NCI-H510A treated with DMSO at 0.1 percent for 48 hours (cell line): ENCODE measurements at regions not wholly inside any gene's neighbourhood (a gene's known extent, or its start where the extent isn't known, plus 50 kb on each side); places are given as distances from the start of the nearest gene placed in this dataset.
"Not testable (repeated sequence)": the region's sequence is repeated elsewhere in the genome, so short reads cannot be mapped to it uniquely, and the experiment has no call there.

Source experiments
- DNase-seq: peaks from one replicate; lab custom pipeline; 2025; lab: John Stamatoyannopoulos, UW

DNA sequence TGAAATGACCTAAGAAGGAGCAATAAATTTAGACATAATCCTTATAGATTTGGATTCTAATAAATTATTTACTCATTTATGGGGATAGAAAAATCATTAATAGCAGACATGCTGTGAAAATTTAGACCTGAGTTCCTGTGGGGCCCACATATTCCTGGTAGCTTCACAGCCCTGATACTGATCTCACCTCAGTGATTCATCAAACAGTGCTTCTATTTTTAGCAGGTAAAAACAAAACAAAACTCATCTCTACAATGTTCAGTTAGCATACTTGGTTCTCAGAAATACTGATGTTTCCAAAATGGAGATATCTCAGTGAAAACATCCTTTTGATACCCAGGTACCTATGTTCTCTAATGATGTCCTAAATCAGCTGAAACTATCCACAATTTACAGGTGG is 841.1 kb upstream of the SORCS1 start:
- DNase-seq, result no peak

DNA sequence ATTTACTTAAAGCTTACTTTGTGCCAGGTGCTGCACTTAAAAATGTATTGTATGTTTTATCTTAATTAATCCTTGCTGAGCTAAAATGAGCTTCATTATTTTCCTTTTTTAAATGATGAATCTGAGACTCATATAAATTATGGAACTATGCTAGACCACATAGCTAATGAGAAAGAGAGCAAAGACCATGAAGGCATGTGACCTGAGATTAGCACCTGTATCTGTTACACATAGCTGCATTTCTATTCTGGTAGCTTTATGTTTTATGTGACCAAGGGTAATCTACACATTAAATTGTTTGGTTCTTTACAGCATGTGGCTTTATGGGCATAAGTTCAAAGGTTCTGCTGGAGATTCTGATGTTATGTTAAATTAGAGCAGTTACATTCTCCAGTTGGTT is 839.1 kb upstream of the SORCS1 start:
- no peak for DNase-seq

DNA sequence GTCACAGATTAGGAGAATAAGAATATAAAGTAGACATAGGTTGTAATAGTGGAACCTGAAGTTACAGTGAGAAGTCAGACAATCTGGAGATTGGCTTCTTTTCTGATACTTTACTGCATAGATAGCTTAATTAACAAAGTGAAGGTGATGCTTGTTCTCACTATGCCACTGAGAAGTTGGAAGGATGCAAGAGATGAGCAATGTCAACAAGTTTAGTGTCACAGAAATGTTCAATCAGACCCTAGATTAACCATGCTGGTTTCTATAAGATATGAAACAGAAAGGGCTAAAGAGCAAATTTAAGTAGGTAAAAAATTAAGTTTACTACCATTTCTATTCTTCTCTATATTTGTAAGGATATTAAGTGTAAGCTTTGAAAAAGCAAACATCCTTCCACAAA is 838.6 kb upstream of the SORCS1 start:
- DNase-seq, result no peak

DNA sequence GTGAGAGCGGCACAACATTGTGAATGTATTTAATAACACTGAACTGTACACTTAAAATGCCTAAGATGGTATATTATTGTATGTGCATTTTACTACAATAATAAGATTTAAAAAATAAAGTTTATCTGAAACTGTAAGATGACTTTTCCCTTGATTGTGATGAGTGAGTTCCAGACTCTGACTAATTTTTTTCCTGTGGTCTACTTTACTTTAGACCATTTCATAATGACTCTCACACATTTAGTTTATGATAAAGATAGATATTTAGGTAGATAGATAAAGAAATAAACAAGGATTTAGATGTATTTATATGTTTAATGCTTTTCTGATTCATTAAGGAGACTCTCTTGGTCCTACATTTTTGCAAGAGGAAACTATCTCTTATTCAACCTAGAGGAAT is 835.9 kb upstream of the SORCS1 start:
- no peak for DNase-seq

DNA sequence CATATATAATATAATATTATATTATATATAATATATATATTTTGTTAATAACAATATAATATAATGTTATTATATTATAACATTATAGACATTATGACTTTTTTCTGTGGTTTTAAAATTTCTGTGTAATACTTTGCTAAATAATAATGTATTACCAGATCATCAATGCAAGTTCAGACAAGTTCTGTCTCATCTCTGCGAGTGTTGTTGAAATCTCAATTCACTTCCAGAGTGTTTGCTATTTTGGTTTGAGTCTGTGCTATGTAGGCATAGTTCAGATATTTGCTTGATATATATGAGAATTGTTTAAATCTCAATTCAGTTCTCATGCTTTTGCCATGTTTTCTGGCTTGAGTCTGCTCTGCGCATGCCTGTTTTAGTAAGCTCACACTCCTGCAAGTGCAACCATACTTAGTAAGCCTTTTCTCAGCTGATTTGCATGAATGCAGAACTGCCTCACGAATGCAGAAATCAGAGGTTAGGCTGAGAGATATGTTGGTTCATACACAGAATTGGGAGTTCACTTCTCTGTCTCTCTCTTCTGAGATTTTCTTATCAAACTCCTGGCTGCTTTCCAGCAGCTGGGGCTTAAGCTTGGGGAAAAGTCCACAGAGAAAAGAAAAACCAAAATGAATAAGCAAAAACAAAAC is 830.2 kb upstream of the SORCS1 start:
- no peak for DNase-seq

DNA sequence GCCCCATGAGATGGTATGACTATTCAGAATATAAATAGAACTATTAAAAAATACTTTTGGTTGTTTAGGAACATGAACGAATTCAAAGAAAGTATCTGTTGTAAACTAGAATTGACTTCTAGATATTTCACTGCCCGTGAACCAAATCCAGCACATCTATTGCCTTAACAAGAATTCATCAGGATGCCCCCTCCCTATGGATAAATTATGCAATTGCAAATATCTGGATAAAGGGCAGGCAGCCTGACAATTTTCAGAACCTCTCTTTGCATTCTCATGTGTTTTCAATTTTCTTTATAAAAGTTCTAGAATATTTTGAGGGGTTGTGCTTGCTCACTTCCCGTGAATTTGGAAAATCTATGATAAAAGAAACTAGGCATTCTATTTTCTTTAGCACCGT is 822.1 kb upstream of the SORCS1 start:
- no peak for DNase-seq

DNA sequence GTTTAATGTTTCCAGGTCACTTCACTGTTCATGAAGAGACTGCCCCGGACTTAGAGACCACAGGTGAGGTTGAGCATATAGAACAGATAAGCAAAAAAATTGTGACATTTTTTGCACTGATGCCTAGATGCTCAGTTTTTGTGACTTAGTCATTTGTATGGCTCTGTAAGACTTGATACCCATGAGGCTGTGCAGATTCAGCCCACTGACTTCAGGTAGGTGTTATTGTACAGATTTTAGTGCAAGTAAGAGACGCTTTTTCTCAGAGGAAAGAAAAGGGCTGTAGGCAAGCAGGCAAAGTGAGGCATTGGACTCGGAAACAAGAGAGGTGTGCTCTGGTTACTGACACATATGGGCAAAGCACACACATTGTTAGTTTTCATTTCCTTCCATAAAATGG is 820.1 kb upstream of the SORCS1 start:
- no peak for DNase-seq

DNA sequence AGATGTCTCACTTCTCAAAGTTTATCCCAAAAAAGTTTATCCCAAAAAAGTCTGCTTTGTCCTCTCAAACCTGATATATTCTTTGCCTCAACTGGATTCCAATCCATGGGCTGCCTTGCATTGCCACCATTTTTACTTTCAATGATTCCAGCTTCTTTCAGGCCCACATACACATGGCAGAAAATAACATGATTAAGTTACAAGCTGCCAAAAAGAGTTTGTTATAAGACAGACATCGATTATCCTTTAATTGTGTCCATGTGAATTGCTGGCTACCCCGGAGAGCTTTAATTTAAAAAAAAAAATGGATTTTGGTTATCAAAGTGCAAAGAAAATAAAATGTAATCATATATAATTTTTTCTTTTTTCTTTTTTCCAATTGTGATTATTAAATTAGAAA is 819.6 kb upstream of the SORCS1 start:
- DNase-seq, result no peak

DNA sequence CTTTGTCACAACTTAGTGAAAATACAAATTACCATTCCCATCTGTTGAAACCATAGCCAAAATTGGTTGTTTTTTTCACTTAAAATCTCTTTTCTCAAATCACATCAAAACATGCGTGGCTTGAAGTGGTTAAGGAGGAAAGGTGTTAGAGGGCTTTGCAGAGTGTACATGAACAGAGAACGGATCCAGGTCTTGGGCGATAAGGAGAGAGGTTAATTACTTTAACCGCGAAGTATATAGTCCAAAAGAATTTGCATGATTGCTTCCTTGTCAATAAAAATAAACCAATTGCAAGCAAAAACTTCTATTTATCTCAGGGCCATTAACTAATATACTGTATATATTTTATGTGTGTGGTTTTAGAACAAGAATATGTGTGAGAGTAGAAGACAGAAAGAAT is 813.9 kb upstream of the SORCS1 start:
- DNase-seq, result no peak

DNA sequence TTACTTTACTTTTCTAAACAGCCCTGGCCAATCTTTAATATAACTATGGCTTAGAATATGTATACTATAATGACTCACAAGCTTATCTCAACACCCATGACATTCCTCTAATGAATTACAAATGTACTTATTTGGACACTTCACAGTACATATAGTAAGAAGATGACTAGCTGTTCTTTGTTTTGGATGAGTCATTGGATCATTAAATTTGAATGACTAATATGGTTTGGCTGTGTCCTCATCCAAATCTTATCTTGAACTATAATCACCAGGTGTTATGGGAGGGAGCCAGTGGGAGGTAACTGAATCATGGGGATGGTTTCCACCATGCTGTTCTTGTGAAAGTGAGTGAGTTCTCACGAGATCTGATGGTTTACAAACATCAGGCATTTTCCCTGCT is 807.5 kb upstream of the SORCS1 start:
- no peak for DNase-seq

DNA sequence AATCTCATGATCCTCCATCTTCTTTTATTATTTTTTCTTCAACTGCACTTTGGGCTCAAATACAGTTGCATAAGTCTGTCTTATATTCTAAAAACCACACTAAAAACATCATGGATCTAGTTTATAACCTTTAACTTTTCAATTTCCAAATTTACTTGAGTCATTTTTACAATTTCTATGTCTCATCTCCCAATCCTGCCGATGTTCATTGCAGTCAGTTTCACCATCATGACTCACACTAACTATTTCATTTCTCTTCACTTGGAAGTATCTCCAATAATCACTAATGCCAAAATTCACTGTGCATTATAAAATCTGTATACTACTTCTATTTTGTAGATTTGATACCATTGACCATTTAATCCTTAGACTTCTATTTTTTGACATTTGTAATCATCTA is 806.9 kb upstream of the SORCS1 start:
- no peak for DNase-seq

DNA sequence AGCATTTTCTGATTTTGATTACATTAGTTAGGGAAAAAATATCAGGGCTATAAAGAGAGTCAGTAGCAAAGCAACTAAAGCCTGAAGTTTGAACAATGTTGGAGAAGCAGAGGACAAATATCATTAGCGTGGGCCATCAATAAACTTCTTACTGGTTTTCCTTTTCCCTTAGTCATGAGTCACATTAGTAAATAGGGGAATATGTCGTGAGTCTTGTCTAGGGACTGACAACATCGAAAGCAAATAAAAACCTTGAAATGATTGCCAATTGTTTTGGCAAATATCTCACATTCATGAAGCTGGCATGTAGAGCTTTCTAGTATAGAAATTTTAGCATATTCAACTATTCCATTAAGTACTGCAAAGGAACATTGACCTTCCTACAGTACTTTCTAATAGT is 806.0 kb upstream of the SORCS1 start:
- DNase-seq, result no peak

DNA sequence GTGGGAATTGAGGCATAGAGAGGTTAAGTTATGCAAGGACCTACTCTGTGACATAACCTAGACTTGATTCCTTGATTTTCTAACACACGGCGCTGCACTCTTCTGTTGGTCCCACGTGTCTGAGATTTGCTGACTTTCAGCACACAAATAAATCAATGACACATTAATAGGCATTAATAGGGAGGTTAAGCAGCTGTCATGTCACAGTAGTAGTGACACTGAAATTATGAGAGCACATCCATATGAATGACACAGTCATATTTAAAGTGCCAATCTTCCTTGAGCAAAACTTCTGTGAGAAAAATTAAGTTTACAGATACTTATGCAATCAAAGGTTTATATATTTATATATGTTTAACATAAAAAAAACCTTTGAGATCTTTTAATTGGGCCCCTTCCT is 805.4 kb upstream of the SORCS1 start:
- DNase-seq, result no peak

DNA sequence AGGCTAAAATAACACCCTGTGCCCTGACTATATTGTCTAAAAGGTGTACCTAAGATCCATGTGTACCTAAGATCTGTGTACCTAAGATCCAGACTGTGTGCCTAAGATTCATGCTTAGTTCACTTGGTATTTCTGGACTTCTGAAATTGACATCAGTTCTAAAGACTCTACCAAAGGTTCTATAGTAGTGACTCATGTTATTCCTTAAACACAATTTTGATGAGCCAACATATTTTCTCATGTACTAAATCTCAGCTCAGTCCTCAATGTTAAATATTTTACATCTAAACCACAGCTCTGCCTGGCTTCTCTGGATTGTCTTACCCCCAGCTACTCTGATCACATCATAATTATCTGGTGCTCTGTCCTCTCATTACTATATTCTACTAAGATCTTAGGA is 802.3 kb upstream of the SORCS1 start:
- DNase-seq, result no peak

DNA sequence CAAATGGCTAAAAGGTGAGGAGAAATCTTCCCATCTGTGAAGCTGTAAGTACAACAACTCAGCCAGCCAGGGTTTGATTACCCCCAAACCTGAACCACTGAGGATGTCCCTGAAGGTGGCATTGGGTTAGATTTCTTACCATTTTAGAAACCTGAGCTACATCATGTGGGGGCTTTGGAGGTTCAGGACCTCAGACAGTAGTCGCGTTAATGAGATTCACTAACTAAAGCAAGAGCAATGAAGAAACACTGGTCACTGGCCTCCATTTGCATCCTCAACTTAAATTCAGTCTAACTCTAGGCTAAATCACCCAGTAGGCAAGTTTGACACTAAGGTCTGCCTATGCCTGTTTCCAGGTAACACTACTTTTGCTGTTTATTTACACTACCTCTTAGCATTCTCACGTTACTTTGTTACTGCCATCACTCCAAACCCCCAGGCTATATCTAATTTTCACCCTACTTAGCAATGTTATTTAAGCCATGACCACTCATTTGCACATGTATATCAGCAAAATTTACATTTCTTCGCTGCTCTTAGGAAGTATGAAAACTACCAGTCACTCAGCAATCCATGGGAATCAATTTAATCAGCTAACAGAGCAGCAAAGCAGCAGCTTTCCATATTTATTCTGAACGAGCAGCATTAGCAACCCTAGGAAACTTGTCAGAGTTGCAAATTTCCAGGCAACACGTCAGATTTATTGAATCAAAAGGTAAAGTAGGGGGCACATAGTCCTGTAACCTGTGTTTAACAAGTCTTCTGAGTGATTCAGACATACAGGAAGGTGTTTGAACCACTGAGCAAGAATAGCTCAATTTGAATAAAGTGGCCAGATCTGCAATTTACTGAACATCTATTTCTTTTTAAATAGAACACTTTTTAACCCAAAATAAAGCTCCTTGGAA is 788.4 kb upstream of the SORCS1 start:
- no peak for DNase-seq

DNA sequence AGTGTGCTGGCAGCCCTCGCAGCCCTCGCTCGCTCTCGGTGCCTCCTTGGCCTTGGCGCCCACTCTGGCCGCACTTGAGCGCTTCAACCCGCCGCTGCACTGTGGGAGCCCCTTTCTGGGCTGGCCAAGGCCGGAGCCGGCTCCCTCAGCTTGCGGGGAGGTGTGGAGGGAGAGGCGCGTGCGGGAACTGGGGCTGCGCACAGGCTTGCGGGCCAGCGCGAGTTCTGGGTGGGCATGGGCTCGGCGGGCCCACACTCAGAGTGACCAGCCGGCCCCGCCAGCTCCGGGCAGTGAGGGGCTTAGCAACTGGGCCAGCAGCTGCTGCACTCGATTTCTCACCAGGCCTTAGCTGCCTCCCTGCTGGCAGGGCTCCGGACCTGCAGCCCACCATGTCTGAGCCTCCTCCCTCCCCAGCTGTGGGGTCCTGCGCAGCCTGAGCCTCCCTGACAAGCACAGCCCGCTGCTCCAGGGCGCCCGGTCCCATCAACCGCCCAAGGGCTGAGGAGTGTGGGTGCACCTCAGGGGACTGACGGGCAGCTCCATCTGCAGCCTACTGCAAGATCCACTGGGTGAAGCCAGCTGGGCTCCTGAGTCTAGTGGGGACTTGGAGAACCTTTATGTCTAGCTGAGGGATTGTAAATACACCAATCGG is 786.0 kb upstream of the SORCS1 start:
- not testable (repeated sequence) for DNase-seq

DNA sequence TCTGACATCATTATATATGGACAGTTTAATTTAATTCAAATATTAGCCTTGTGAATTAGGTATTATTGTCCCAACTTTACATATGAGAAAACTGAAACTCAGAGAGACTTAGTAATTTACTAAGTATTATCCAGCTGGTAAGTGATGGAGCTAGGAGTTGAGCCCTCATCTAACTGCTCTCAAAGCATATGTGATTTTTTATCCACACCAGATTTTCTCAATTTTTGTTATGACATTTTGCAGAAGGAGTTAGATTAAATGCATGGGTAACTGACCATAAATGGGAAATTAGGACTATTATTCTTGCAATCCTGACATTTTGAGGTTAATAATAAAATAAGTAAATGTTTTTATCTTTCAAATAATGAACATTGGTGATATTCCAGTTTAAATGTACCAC is 778.3 kb upstream of the SORCS1 start:
- DNase-seq, result no peak

DNA sequence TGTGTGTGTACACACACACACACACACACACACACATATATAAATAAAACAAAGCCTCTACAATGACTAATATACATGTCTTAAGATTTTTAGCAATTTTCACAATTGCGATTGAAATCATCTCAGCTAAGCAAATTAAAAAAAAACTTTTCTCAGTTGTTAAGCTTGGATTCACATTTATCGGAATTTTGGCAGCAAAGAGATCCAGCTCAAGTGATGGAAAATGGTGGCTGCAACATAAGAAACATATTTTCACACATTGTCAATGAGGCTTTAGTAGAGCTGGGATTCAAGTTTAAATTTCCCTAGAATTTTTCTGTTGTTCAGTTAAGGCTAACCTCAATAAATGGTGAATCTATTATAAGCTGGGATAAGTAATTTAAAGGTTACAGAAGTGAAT is 768.6 kb upstream of the SORCS1 start:
- no peak for DNase-seq

DNA sequence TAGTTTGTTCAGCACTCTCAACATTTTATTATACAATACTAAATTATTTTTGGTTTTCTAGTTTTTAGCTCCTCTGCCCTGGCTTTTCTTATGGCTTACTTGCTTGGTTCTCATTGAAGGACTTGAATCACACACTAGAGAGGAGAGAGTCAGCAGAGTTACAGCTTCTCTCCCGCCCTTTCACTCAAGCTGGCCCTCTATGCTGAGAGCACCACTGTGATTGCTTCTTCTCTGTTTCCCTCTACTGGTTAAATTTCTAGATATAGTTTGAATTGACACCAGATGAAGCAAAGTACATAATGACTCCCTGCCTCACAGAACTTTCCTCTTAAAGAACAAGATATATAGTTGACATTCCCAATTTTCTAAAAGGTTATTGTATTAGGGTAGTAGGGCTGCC is 767.3 kb upstream of the SORCS1 start:
- no peak for DNase-seq

DNA sequence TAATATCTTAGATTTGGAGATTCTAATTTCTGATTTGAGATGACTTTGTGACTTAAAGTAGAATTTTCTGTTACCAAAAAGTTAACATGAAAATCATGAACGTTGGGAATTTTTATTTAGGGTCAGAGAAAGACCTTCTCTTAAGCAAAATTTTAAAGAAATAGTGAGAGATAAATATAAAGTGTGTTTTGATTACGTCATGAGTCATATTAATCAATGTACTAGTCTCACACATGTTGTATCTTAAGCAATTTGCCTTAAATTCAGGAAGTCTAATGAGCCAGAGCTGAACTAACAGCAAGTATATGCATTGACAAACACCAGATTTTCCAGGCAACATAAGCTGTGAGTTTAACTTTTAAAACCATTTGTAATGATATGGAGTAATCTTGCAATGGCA is 765.5 kb upstream of the SORCS1 start:
- no peak for DNase-seq

DNA sequence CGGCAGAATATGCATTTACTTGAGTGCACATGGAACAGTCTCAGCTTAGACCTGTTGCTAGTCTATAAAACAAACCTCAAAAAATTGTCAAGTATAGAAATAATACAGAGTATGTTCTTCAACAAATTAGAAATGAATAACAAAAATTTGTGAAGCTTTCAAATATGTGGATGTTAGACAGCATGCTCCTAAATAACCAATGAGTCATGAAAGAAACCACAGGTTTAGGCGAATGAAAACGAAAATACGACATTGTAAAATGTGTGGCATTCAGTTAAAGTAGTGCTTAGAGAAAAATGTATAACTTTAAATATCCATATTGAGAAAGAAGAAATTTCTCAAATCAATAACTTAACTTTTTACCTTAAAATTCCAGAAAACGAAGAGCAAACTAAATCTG is 760.0 kb upstream of the SORCS1 start:
- no peak for DNase-seq

DNA sequence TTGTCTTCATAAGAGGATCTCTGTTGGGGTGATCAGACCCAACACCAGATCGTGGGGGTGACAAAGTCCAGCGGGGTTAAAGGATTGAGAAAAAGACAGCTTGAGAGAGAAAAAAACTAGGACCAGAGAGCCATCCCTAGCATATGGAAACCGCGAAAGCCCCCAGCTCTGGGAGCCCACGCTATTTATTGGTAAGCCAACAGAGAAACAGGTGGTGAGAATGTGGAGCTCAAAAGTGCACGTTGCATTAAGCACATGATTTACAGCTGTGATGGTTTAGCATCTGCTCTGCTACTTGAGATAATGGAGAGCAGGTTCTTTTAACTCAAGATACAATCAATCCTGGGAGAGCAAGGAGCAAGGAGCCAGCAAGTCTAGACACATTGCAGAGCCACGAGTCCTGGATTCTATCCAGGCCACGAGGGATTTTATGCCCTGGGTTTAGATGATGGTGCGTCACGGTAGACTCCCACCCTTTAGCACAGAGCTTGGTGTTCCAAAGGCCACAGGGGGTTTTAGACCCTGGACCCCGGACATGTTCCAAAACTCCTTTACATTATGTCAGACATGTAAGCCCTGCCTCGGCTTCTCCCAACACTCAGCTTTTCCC is 755.2 kb upstream of the SORCS1 start:
- DNase-seq, result no peak

DNA sequence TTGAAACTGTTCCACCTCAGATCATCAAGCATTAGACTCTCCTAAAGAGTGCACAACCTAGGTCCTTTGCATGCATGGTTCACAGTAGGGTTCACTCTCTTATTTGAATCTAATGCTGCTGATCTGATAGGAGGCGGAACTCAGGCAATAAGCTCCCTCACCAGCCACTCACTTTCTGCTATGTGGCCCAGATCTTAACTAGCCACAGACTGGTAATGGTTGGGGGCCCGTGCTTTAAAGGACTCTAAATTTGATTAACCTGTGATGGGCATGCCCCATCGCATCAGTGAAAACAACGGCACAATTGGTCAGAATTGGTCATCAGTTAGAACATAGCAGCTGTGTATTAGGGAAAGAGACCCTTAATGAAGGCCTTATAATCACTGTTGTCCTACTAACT is 753.7 kb upstream of the SORCS1 start:
- no peak for DNase-seq
